ENCODE measurements at regions not wholly inside any gene's neighbourhood (a gene's known extent, or its start where the extent isn't known, plus 50 kb on each side); places are given as distances from the start of the nearest gene placed in this dataset.

GRCh38 chr17:71709946-71710345 is 410.9 kb upstream of the SOX9 start:
- TF ChIP-seq FOXP2 (optimal IDR thresholded peaks at IDR 0.05; ENCODE audit: control extremely low read depth, extremely low read length, insufficient read depth) (no peak), POLR2AphosphoS5 (IDR thresholded peaks at IDR 0.05; ENCODE audit: borderline replicate concordance, low read depth, low read length) (no peak), EZH2 (IDR thresholded peaks at IDR 0.05) (no peak)
- no peak overlapping the region for H3K27ac ChIP-seq
- no peak for DNase-seq (ENCODE audit: low read depth, low spot score)
- no peak overlapping the region for H3K9ac ChIP-seq (ENCODE audit: insufficient read length)
- H3K36me3 ChIP-seq (ENCODE audit: insufficient read depth, low read length) = no peaks in the 10 kb centered on the region
- H3K9me3 ChIP-seq (ENCODE audit: low read depth, low read length) = no peaks in the 10 kb centered on the region
- H3K4me3 ChIP-seq = no peak overlapping the region

GRCh38 chr17:71710816-71711215 is 410.0 kb upstream of the SOX9 start:
- DNase-seq (ENCODE audit: low read depth, low spot score) = no peak
- TF ChIP-seq POLR2AphosphoS5 (IDR thresholded peaks at IDR 0.05; ENCODE audit: borderline replicate concordance, low read depth, low read length) (no peak), FOXP2 (optimal IDR thresholded peaks at IDR 0.05; ENCODE audit: control extremely low read depth, extremely low read length, insufficient read depth) (no peak), EZH2 (IDR thresholded peaks at IDR 0.05) (no peak)
- no peak overlapping the region for H3K27ac ChIP-seq
- no peaks in the 10 kb centered on the region for H3K9me3 ChIP-seq (ENCODE audit: low read depth, low read length)
- H3K4me3 ChIP-seq = no peak overlapping the region
- no peak overlapping the region for H3K9ac ChIP-seq (ENCODE audit: insufficient read length)
- H3K36me3 ChIP-seq (ENCODE audit: insufficient read depth, low read length) = no peaks in the 10 kb centered on the region

GRCh38 chr17:71713846-71714245 is 407.0 kb upstream of the SOX9 start:
- no peak for TF ChIP-seq POLR2AphosphoS5 (IDR thresholded peaks at IDR 0.05; ENCODE audit: borderline replicate concordance, low read depth, low read length)
- no peak for TF ChIP-seq FOXP2 (optimal IDR thresholded peaks at IDR 0.05; ENCODE audit: control extremely low read depth, extremely low read length, insufficient read depth)
- TF ChIP-seq EZH2 (IDR thresholded peaks at IDR 0.05) = no peak
- DNase-seq (ENCODE audit: low read depth, low spot score) = no peak
- H3K36me3 ChIP-seq (ENCODE audit: insufficient read depth, low read length) = no peaks in the 10 kb centered on the region
- H3K27ac ChIP-seq = no peak overlapping the region
- H3K4me3 ChIP-seq = no peak overlapping the region
- H3K9me3 ChIP-seq (ENCODE audit: low read depth, low read length) = no peaks in the 10 kb centered on the region
- no peak overlapping the region for H3K9ac ChIP-seq (ENCODE audit: insufficient read length)

GRCh38 chr17:71724339-71724738 is 396.5 kb upstream of the SOX9 start:
- no peak for DNase-seq (ENCODE audit: low read depth, low spot score)
- Histone ChIP-seq H3K4me3 (no peak overlapping the region), H3K36me3 (ENCODE audit: insufficient read depth, low read length) (no peaks in the 10 kb centered on the region), H3K9me3 (ENCODE audit: low read depth, low read length) (no peaks in the 10 kb centered on the region), H3K9ac (ENCODE audit: insufficient read length) (no peak overlapping the region), H3K27ac (no peak overlapping the region)
- no peak for TF ChIP-seq FOXP2 (optimal IDR thresholded peaks at IDR 0.05; ENCODE audit: control extremely low read depth, extremely low read length, insufficient read depth)

GRCh38 chr17:71725811-71726210 is 395.0 kb upstream of the SOX9 start:
- DNase-seq (ENCODE audit: low read depth, low spot score) = no peak
- H3K27ac ChIP-seq = no peak overlapping the region
- TF ChIP-seq POLR2AphosphoS5 (IDR thresholded peaks at IDR 0.05; ENCODE audit: borderline replicate concordance, low read depth, low read length) (no peak), EZH2 (IDR thresholded peaks at IDR 0.05) (no peak), FOXP2 (optimal IDR thresholded peaks at IDR 0.05; ENCODE audit: control extremely low read depth, extremely low read length, insufficient read depth) (no peak)
- H3K4me3 ChIP-seq = no peak overlapping the region
- H3K9me3 ChIP-seq (ENCODE audit: low read depth, low read length) = no peaks in the 10 kb centered on the region
- no peak overlapping the region for H3K9ac ChIP-seq (ENCODE audit: insufficient read length)
- no peaks in the 10 kb centered on the region for H3K36me3 ChIP-seq (ENCODE audit: insufficient read depth, low read length)

- no peak for DNase-seq (ENCODE audit: low read depth, low spot score)
- H3K4me3 ChIP-seq = no peak overlapping the region
- no peak overlapping the region for H3K27ac ChIP-seq
- no peaks in the 10 kb centered on the region for H3K9me3 ChIP-seq (ENCODE audit: low read depth, low read length)
- H3K36me3 ChIP-seq (ENCODE audit: insufficient read depth, low read length) = no peaks in the 10 kb centered on the region
- TF ChIP-seq EZH2 (IDR thresholded peaks at IDR 0.05) (no peak), FOXP2 (optimal IDR thresholded peaks at IDR 0.05; ENCODE audit: control extremely low read depth, extremely low read length, insufficient read depth) (no peak), POLR2AphosphoS5 (IDR thresholded peaks at IDR 0.05; ENCODE audit: borderline replicate concordance, low read depth, low read length) (no peak)
- H3K9ac ChIP-seq (ENCODE audit: insufficient read length) = no peak overlapping the region
These were observed 394.5 kb upstream of the SOX9 start for GRCh38 chr17:71726341-71726740.

GRCh38 chr17:71727292-71727691 is 393.5 kb upstream of the SOX9 start:
- H3K27ac ChIP-seq = no peak overlapping the region
- no peaks in the 10 kb centered on the region for H3K36me3 ChIP-seq (ENCODE audit: insufficient read depth, low read length)
- no peak for TF ChIP-seq EZH2 (IDR thresholded peaks at IDR 0.05)
- TF ChIP-seq POLR2AphosphoS5 (IDR thresholded peaks at IDR 0.05; ENCODE audit: borderline replicate concordance, low read depth, low read length) = no peak
- TF ChIP-seq FOXP2 (optimal IDR thresholded peaks at IDR 0.05; ENCODE audit: control extremely low read depth, extremely low read length, insufficient read depth) = no peak
- no peak overlapping the region for H3K4me3 ChIP-seq
- H3K9me3 ChIP-seq (ENCODE audit: low read depth, low read length) = no peaks in the 10 kb centered on the region
- H3K9ac ChIP-seq (ENCODE audit: insufficient read length) = no peak overlapping the region
- no peak for DNase-seq (ENCODE audit: low read depth, low spot score)

GRCh38 chr17:71727723-71728122 is 393.1 kb upstream of the SOX9 start:
- no peak for DNase-seq (ENCODE audit: low read depth, low spot score)
- no peak for TF ChIP-seq FOXP2 (optimal IDR thresholded peaks at IDR 0.05; ENCODE audit: control extremely low read depth, extremely low read length, insufficient read depth)
- no peak for TF ChIP-seq POLR2AphosphoS5 (IDR thresholded peaks at IDR 0.05; ENCODE audit: borderline replicate concordance, low read depth, low read length)
- TF ChIP-seq EZH2 (IDR thresholded peaks at IDR 0.05) = no peak
- no peaks in the 10 kb centered on the region for H3K9me3 ChIP-seq (ENCODE audit: low read depth, low read length)
- H3K9ac ChIP-seq (ENCODE audit: insufficient read length) = no peak overlapping the region
- H3K27ac ChIP-seq = no peak overlapping the region
- no peaks in the 10 kb centered on the region for H3K36me3 ChIP-seq (ENCODE audit: insufficient read depth, low read length)
- no peak overlapping the region for H3K4me3 ChIP-seq

GRCh38 chr17:71730871-71731270 is 389.9 kb upstream of the SOX9 start:
- H3K9me3 ChIP-seq (ENCODE audit: low read depth, low read length) = no peaks in the 10 kb centered on the region
- no peak overlapping the region for H3K9ac ChIP-seq (ENCODE audit: insufficient read length)
- no peak for DNase-seq (ENCODE audit: low read depth, low spot score)
- no peaks in the 10 kb centered on the region for H3K36me3 ChIP-seq (ENCODE audit: insufficient read depth, low read length)
- TF ChIP-seq EZH2 (IDR thresholded peaks at IDR 0.05) (no peak), POLR2AphosphoS5 (IDR thresholded peaks at IDR 0.05; ENCODE audit: borderline replicate concordance, low read depth, low read length) (no peak), FOXP2 (optimal IDR thresholded peaks at IDR 0.05; ENCODE audit: control extremely low read depth, extremely low read length, insufficient read depth) (no peak)
- no peak overlapping the region for H3K4me3 ChIP-seq
- H3K27ac ChIP-seq = no peak overlapping the region
